HG03342 (cell line): ENCODE measurements at regions not wholly inside any gene's neighbourhood (a gene's known extent, or its start where the extent isn't known, plus 50 kb on each side); places are given as distances from the start of the nearest gene placed in this dataset.
"Not testable (repeated sequence)": the region's sequence is repeated elsewhere in the genome, so short reads cannot be mapped to it uniquely, and the experiment has no call there.

ENCODE experiments used
- ATAC-seq: cut with Tn5 transposase; IDR thresholded peaks from one replicate; pipeline ENCODE4 v1.9.1; 2021; ENCODE audit warnings: mild to moderate bottlenecking, moderate library complexity; ENCODE audit not compliant: unreplicated experiment

DNA sequence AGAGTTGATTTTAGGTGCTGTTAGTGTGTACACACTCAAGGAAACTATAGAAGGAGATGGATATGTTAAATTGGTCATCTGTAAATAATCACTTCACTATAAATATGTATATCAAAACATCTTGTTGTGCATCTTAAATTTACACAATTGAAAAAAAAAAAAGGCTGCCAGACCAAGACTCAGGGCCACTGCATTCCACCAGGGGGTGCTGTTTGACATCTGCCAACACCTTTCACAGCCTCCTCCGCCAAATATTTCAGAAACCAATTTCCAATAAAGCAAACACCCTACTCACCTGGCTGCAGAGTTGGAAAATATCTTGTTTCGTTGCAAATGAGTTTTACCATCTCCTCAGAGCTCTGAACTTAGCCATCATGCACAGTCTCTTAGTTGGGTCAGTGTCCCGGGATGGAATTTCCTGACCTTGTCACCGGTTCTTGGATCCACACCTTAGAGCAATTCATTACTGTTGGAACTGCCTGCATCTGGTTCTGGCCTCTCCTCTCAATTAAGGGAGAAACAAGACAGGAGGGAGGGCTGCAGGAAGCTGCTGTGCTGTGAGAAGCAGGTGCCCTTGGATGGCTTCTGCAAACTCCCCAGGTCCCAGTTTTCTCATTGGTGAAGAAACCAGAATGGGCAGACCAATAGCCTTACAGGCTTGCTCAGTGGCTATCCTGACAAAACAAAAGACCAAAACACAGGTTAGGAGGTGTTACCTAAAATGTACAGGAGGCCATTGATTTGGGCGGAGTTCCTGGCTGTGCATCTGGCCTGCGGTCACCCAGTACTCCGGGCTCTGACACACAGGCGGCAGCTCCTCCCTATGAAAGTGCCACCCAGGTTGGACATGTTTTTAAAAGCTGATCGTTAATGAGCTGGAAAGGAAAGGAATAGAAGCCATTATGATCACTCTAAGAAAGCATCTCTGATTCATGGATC, 746.6 kb downstream of the UQCRFS1 start:
- no peak for ATAC-seq

DNA sequence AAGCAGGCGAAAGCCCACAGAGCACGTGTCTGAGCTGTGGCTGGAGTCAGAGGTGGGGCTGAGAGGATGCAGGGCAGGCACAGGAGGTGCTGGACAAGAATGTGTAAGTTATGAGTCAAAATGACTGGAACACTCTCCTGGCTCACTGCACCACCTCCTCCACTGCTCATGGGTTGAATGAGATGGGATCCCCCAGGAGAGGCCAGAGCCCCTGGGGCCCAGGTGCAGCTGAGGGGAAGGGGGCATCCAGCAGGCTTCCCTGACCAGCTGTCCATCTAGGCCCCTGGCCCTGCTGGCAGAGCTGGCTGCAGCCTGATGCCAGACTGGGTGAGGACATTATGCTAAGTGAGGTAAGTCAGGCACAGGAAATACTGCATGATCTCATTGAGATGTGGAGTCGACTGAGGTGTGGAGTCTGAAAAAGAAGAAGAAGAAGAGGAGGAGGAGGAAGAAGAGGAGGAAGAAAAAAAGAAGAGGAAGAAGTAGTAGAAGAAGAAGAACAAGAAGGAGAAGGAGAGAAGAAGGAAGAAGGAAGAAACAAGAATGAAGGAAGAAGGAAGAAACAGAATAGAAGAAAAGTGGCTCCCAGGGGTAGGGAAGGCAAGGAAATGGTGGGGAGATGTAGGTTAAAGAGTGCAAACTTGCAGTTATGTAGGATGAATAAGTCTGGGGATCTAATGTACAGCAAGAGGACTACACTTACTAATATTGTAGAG, 747.4 kb downstream of the UQCRFS1 start:
- no peak for ATAC-seq

DNA sequence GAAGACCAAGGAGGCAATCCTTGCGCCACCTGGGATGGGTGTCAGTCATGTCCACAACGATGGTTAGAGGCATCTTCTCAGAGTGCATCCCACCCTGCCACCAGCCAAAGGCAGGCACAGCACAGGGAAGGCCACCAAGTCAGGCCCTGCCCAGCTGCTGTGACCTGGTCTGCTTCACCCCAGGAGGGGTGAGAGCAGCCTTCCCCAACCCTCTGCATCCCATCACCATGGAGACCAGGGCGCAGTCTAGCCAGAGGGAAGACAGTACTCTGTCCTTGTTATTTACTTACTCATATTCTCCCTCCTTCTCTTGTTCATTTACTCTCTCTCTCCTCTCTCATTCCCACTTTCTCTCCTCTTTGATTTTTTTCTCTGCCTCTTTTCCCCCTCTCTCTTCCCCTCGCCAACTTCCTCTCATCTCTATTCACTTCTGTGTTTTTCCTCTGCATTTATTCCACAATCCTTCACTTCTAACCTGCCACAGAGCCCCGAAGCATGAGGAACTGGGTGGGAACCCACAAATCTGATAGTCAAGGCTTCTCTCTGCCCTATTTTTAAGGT, 749.4 kb downstream of the UQCRFS1 start:
- no peak for ATAC-seq

DNA sequence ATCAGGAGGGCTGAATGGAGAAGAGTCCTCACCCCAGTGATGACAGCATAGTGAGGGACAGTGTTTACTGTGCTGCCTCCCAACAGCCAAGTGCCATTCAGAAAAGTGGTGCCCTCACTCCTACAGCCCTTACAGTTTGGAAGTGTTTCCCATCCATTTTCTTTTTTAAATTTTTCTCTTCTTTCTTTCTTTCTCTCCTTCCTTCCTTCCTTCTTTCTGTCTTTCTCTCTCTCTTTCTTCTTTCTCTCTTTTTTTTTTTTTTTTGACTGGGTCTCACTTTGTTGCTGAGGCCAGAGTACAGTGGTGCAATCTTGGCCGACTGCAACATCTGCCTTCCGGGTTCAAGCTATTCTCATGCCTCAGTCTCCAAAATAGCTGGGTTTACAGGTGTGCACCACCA, 755.3 kb downstream of the UQCRFS1 start:
- ATAC-seq = no peak

DNA sequence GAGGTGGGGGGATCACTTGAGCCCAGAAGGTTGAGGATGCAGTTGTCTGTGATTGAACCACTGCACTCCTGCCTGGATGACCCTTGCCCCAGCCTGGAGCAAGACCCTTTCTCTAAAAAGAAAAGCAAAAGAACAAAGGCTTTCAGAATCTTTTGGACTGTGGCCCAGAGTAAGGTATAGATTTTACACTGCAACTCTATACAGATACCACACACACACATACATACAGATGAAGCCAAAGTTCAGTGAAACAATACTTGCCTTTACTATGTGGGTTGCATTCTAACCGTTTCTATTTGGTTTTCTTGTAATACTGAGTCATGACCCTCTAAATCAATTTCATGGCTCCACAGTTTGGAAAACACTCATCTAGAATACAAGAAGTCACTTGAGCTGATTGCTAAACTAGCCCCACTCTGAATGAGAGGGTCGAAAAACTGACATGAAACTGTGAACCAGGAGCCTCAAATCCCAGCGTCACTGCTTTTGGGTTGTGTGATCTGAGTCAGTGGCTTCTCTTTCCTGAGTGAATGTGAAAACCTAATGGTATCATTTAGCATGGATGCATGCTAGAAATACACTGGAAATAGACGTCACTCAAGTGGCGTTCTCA, 756.1 kb downstream of the UQCRFS1 start:
- ATAC-seq = no peak

DNA sequence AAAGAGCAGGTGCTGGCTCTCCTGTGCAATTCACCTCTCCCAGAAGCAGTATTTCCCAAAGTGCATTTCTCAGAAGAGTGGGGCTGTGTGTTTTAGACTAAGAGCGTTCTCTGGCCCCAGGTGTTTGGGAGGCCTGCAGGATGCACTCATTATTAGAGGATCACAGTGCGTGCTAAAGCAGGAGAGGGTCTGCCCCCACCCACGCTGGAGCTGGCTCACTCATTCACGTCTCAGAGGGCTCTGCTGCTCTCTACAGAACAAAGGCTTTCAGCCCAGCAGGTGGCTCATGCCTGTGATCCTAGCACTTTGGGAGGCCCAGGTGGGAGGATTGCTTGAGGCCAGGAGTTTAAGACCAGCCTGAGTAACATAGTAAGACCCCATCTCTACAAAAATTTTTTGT, 756.7 kb downstream of the UQCRFS1 start:
- no peak for ATAC-seq

DNA sequence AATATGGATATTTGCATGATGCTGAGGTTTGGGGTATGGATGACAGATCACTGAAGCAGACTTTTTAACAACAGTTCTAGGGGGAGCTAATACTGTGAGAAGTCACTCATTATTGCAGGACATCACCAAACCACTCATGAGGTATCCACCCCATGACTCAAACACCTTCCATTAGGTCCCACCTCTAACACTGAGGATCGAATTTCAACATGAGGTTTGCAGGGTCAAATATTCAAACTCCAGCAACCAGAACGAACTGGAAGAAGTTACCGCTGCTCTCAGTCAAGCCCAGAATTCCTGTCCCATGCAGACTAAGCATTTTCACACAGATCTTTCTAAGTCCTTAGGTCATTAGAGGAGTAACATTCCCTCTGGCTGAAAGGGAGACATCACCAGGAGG, 758.9 kb downstream of the UQCRFS1 start:
- ATAC-seq = no peak

DNA sequence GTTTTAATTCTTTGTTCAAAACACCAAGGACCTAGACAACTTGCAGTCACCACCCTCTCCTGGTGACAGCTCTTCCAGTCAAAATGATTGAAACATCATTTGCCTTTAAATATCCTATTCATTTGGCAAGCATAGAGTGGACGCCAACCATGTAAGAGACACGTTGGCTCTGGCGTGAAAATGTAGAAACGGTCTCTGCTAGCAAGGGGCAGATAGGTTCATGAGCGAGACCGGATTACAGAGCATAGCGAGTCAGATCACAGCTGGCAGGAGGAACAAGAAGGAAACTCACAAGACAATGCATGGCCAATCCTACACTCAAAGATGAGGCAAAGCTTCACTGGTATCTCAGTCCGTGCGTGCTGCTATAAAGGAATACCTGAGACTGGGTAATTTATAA, 759.5 kb downstream of the UQCRFS1 start:
- no peak for ATAC-seq

DNA sequence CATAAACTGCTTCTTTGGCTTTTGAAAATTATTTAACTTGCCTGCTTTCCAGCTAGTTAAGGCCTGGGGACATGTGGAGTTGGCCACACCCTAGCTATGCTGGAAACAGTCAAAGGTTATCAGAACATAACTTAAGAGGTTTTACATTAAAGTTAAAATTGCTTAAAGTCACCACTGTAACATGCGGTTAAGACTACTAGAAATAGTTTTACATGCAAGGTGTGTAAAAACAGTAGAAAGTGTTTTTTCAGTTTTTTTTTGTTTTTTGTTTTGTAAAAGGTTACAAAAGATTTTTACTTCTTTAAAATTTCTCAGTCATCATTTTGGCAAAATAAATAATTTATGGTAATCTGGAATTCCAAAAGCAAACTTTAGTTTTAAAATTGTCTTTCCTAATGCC, 763.1 kb downstream of the UQCRFS1 start:
- ATAC-seq = no peak

DNA sequence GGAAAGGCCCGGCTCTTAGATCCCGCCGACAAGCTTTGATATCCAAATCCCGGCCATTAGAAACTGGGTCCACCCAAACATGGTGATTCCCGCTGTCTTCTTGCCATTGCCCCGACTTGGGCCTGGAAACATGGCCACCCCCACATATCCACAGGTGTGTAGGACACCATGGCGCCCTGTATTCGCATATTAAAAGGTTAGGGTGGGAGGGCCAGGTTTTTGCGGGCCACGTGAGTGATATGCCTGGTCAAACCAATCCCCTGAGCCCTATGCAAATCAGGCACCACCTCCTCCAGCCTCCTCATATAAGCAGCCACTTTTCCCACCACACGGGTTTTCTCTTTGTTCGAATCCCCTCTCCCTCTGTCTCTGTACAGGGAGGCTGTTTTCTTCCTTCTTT, 766.4 kb downstream of the UQCRFS1 start:
- no peak for ATAC-seq

DNA sequence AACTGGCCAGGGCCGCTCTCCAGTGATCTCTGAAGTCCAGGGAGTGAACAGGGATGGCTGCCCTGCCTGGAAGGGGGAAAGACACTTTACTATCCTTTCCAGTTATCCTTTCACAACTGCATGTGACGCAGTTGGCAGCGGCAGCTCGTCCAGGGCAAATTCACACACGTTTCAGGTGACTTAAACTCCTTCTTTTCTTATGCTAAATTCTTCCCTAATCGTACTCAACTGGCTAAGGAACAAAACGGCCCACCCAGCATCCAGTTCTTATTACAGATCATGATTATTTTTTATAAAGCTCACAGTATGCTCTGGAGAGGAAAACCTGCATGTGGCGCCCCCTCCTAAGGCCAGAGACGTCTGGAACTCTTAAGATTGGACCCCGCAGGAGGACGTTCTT, 767.1 kb downstream of the UQCRFS1 start:
- ATAC-seq = no peak

DNA sequence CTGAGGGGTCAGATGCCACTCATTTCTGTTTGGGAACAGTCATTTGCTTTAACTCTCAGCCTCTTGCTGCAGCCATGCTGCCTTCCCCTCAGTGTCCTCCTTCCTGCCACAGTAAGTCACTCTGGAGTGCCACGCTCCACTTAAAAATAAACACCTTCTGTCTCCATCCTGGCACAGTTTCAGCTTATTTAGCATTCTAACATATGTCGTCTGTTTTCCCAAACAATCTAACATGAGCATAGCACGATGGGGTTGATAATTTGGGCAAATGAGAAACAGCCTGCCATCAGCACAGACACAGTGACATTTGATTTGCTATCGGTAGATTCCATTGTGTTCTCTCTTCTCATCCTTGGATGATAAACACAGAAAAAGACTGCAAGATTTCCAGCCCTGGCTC, 768.6 kb downstream of the UQCRFS1 start:
- no peak for ATAC-seq

DNA sequence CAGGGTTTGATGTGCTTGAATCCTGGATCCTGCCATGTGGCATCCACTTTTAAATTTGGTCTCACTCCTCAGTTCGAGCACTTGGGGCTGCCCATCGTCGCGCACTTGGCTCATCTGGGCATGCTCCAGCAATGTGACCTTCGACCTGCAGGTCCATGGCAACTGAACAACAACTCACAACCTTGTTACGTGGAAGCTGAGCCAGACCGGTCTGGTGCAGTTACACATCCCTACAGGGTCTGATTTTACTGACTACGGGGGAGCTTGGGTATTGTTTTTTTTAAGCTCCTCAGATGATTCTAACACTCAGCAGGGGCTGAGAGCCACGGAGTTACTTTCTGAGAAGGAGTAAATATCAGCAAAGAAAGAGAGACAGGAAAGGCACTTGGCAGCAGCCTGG, 769.6 kb downstream of the UQCRFS1 start:
- no peak for ATAC-seq

DNA sequence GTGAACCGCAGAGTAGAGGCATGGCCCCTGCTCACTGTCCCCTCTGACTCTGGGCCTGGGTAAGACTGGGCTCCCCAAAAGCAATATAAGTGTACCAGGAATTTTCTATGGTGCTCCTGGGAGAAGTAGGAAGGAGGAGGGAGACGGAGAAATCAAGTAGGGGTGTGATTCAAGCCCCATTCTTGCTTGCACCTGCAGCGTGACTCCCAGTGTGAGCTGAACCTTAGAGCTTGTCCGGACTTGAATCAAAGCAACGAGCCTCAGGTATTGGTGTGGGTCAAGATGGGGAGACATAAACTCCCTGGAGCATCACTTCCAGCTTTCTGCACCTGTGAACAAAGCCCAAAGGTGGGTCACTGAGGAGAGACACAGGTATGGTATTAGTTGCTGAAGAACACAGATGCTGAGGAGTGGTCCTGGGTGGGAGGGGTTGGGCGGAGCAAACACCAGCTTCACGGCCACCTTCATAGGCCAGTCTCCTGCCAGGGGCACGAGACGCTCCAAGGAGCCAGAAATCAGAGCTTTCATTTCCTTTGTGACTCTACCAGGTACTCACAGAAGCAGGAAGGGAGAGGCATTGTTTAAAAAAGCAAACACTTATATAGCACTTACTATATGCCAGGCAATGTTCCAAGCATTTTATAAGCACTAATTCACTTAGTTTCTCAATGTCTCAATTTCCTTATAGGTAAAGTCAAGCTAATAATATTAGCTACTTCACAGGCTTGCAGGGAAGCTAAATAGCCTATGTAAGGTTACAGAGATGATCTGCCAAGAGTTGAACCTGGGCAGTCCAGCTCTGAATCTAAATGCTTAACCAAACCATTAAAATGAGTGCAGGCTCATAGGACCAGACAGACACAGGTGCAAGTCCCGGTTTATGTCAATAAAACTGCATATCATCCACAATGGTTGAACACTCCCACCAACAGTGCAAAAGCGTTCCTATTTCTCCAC, 775.3 kb downstream of the UQCRFS1 start:
- ATAC-seq = no peak

DNA sequence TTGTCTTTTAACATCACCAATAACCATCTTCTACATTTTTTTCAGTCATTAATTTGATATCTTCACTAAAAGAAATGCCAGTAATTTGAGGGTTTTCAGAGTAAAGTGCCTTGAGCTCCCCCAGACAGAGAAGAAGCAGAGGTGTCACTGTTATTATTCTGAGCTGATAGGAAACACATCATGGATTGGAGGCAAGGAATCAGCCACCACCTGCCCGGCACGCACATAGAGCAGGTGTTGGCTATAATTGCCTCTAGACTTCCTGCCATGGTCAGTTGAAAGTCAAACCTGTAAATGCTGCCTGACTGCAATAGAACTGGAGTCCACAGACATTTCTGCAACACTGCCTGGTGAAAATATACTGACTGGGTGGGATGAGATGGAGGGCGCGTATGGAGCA, 776.6 kb downstream of the UQCRFS1 start:
- no peak for ATAC-seq

DNA sequence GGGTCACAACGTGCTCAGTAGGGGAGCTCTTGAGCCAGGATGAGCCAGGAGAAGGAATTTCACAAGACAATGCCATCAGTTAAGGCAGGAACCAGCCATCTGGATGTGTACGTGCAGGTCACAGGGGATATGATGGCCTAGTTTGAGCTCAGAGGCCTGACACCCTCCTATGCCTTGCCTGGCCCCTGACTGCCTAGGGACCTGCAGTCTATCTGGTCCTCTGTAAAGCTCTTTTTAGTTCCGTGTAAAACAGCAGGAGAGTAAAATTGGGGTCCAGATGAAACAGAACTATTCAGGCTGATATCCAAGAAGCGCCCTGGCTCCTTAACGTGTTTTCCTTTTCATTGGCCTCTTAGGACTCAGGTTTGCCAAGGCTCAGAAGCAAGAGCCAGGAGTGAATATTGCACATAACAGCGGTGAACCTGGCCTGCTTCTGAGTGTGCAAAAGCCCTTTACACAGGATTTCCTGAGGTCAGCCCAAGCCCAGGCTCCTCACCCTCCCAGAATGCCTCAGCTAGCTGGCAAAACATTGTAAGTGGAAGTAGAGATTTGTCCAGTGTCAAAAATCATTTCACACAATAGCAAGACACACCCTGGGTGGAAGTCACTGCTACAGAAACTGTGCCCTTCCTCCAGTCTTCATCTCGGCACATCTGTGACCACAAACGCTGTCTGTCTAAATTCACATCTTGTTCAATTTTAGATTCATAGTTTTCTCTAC, 777.2 kb downstream of the UQCRFS1 start:
- ATAC-seq = no peak

DNA sequence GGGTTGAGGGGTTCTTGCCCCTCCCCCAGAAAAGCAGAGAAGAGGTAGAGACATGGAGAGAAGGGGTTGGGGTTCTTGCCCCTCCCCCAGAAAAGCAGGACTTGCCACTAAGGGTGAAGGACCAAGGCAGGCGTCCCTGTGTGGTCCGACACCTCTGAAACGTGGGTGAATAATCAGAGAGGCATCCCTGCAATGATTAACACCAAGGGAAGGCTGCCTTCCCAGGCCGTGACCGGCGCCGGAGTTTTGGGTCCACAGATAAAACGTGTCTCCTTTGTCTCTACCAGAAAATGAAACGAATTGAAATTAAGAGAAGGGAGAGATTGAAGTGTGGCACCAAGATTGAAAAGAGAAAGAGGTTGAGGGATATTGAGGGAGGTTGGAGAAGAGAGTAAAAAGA, 778.2 kb downstream of the UQCRFS1 start:
- not testable (repeated sequence) for ATAC-seq

DNA sequence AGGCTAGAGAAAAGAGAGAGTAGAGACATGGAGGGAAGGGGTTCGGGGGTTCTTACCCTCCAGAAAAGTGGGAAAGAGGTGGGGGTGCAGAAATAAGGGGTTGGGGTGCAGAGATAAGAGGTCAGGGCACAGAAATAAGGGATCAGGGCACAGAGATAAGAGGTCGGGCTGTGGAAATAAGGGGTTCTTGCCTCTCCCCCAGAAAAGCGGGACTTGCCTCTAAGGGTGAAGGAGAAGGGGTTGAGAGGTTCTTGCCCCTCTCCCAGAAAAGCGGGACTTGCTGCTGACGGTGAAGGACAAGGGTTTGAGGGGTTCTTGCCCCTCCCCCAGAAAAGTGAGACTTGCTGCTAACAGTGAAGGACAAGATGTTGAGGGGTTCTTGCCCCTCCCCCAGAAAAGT, 778.6 kb downstream of the UQCRFS1 start:
- not testable (repeated sequence) for ATAC-seq

DNA sequence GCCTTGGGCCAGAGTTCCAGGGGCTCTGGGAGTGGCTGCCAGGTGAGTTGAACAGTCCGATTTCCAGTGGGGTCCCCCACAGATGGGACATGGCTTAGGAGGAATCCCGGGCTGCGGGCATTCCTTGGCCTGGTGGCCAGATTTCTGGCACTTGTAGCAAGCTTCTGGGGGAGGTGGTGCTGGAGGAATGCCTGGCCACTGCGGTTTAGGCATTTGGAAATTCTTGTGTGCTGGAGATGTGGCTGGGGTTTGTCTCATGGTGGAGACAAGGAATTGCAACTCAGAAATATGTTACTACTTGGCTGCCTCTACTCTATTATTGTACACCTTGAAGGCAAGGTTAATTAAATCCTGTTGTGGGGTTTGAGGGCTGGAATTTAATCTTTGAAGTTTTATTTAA, 779.8 kb downstream of the UQCRFS1 start:
- not testable (repeated sequence) for ATAC-seq

DNA sequence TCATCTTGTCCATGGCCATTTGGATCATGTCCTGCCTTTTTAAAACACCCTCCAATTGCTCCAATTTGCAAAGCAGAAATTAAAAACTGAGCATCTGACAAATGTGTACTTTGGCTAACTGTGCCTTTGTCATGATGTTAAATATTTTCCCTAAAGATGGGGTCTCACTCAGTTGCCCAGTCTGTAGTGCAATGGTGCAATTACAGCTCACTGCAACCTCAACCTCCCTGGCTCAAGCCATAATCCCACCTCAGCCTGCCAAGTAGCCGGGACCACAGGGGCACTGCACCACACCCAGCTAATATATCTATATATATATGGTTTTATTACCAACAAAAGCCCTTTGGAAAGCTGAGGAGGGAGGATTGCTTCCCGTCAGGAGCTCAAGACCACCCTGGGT, 782.7 kb downstream of the UQCRFS1 start:
- ATAC-seq = no peak
